GM19468 (cell line): ENCODE measurements at regions not wholly inside any gene's neighbourhood (a gene's known extent, or its start where the extent isn't known, plus 50 kb on each side); places are given as distances from the start of the nearest gene placed in this dataset.

Source experiments
- ATAC-seq: cut with Tn5 transposase; IDR thresholded peaks from one replicate; pipeline ENCODE4 v1.9.1; 2021; ENCODE audit warnings: mild to moderate bottlenecking, moderate library complexity, moderate number of reproducible peaks; ENCODE audit not compliant: unreplicated experiment; ENCODE audit errors: extremely low read depth

- no peak for ATAC-seq
Observed at GRCh38 chr11:80855426-80855825, 1414.6 kb upstream of the TENM4 start.

- ATAC-seq = no peak
Observed at GRCh38 chr11:80849253-80849652, 1408.4 kb upstream of the TENM4 start.

GRCh38 chr11:80846979-80847378 is 1406.1 kb upstream of the TENM4 start:
- peak; percentile 90 for ATAC-seq

- no peak for ATAC-seq
Observed at GRCh38 chr11:80846442-80846841, 1405.6 kb upstream of the TENM4 start.

- no peak for ATAC-seq
Observed at GRCh38 chr11:80844110-80844819, 1403.4 kb upstream of the TENM4 start.

- ATAC-seq = peak; percentile 47
Observed at GRCh38 chr11:80843266-80843974, 1402.6 kb upstream of the TENM4 start.

- no peak for ATAC-seq
Observed at GRCh38 chr11:80842246-80842645, 1401.4 kb upstream of the TENM4 start.

- no peak for ATAC-seq
Observed at GRCh38 chr11:80841675-80842074, 1400.8 kb upstream of the TENM4 start.

GRCh38 chr11:80838153-80838552 is 1397.3 kb upstream of the TENM4 start:
- no peak for ATAC-seq

- ATAC-seq = no peak
Observed at GRCh38 chr11:80837051-80837450, 1396.2 kb upstream of the TENM4 start.

- no peak for ATAC-seq
Observed at GRCh38 chr11:80831374-80831773, 1390.5 kb upstream of the TENM4 start.

GRCh38 chr11:80827781-80828180 is 1387.0 kb upstream of the TENM4 start:
- no peak for ATAC-seq

GRCh38 chr11:80826808-80827207 is 1386.0 kb upstream of the TENM4 start:
- ATAC-seq = no peak

- ATAC-seq = no peak
Observed at GRCh38 chr11:80822308-80822707, 1381.5 kb upstream of the TENM4 start.

GRCh38 chr11:80819271-80819670 is 1378.4 kb upstream of the TENM4 start:
- no peak for ATAC-seq

- ATAC-seq = no peak
Observed at GRCh38 chr11:80816966-80817365, 1376.1 kb upstream of the TENM4 start.

- ATAC-seq = no peak
Observed at GRCh38 chr11:80816454-80816847, 1375.6 kb upstream of the TENM4 start.

GRCh38 chr11:80815752-80816453 is 1375.1 kb upstream of the TENM4 start:
- ATAC-seq = peak; percentile 78

- no peak for ATAC-seq
Observed at GRCh38 chr11:80814813-80815212, 1374.0 kb upstream of the TENM4 start.

GRCh38 chr11:80810695-80811094 is 1369.9 kb upstream of the TENM4 start:
- no peak for ATAC-seq

- no peak for ATAC-seq
Observed at GRCh38 chr11:80798174-80798573, 1357.3 kb upstream of the TENM4 start.
